Fibroblast of mammary gland (primary cell): ENCODE measurements at regions not wholly inside any gene's neighbourhood (a gene's known extent, or its start where the extent isn't known, plus 50 kb on each side); places are given as distances from the start of the nearest gene placed in this dataset.
"Not testable (repeated sequence)": the region's sequence is repeated elsewhere in the genome, so short reads cannot be mapped to it uniquely, and the experiment has no call there.

Experiments
- DNase-seq: peaks from one replicate; pipeline ENCODE4 v3.0.0-alpha.2; 2010; ENCODE audit warnings: low read depth
- H3K4me3 ChIP-seq: 2 replicates; pipeline ENCODE4 v1.5.1; 2011; ENCODE audit warnings: low read depth, mild to moderate bottlenecking, low read length, moderate library complexity; ENCODE audit not compliant: control insufficient read depth
- TF ChIP-seq, protein P1 (sequence below): conservative IDR thresholded peaks from 2 replicates; pipeline ENCODE4 v1.5.1; 2011; ENCODE audit warnings: low read depth, low read length, inconsistent platforms; ENCODE audit not compliant: control insufficient read depth, insufficient read depth

GRCh38 chr13:109702030-109702597, 84.3 kb downstream of the IRS2 start:
- not testable (repeated sequence) for H3K4me3 ChIP-seq, DNase-seq

DNA sequence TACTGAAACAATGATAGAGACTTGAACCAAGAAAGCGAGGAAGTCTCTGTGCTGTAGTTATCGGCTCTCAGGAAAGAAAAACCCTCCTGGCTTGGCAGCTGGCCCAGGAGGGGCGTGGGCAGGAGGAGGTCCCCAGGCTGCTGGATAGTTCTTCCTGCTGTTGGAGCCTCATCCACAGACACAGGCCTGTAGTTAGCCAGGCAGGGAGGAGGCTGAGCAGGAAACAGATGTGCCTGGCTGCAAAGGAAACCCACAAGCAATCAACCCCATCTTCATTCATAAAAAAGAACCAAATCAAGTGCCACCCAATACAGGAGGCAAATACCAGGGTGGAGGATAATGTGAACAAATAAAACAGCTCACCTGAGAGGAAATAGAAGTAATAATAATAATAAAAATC, 86.2 kb downstream of the IRS2 start:
- TF ChIP-seq, protein P1, sequence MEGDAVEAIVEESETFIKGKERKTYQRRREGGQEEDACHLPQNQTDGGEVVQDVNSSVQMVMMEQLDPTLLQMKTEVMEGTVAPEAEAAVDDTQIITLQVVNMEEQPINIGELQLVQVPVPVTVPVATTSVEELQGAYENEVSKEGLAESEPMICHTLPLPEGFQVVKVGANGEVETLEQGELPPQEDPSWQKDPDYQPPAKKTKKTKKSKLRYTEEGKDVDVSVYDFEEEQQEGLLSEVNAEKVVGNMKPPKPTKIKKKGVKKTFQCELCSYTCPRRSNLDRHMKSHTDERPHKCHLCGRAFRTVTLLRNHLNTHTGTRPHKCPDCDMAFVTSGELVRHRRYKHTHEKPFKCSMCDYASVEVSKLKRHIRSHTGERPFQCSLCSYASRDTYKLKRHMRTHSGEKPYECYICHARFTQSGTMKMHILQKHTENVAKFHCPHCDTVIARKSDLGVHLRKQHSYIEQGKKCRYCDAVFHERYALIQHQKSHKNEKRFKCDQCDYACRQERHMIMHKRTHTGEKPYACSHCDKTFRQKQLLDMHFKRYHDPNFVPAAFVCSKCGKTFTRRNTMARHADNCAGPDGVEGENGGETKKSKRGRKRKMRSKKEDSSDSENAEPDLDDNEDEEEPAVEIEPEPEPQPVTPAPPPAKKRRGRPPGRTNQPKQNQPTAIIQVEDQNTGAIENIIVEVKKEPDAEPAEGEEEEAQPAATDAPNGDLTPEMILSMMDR: no peak
- peak; percentile 80 for DNase-seq
- H3K4me3 ChIP-seq: no peak overlapping the region

GRCh38 chr13:109699628-109700071, 86.7 kb downstream of the IRS2 start:
- TF ChIP-seq, protein P1: no peak
- H3K4me3 ChIP-seq: no peak overlapping the region
- no peak for DNase-seq

DNA sequence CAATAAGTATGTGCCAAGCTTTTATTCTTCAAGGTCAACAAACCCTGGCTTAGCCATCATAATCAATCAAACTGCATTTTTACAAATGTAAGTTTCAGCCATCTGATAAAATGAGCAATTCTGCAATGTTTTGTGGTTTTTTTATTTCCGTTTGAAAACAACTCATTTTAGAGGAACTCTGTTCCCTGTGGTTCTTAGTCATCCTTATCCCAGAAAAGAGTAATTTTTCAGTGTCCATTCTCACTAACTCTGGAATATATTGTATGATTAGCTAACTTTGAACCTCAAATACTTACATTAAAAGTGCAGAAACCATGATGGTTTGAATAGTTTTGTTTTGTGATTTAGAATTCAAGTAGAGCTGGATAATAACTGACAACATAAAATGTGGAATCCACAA, 87.6 kb downstream of the IRS2 start:
- DNase-seq: peak; percentile 85
- no peak overlapping the region for H3K4me3 ChIP-seq
- TF ChIP-seq, protein P1: no peak

- no peak for DNase-seq
- TF ChIP-seq, protein P1: no peak
- H3K4me3 ChIP-seq: no peak overlapping the region
These were observed 88.4 kb downstream of the IRS2 start for GRCh38 chr13:109697936-109698335.

DNA sequence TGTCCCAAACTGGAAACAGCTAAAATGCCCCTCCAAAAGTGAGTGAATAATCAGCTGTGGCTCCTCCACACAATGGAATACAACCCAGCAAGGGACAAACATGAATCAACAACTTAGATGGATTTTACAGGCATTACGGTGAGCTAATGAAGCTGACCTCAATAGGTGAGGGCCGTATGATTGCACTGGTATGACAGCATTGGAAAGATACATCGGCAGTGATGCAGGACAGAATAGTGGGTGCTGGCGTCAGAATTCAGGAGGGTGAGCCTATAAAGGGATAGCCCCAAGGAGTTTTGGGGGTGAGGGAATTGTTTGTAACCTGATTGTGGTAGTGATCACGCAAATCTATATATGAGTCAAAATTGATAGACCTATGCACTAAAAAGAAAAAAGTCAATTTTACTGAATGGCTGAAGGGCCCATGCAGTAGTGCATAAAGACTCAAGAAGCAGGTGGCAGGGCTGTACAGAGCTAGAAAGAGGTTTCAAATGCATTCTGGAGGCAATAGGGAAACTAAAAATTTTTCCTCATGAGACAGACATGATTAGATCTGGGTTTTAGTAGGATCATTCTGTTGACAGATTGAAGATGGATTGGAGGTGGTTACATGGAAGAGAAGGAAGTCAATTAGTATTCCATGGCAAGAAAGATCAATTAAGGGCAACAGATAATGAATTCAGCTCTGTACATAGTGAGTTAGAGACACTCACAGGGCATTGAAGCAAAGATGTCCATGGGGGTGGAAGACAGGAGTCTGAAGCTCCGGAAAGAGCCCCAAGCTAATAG, 90.8 kb downstream of the IRS2 start:
- H3K4me3 ChIP-seq: no peak overlapping the region
- DNase-seq: no peak
- TF ChIP-seq, protein P1: no peak

DNA sequence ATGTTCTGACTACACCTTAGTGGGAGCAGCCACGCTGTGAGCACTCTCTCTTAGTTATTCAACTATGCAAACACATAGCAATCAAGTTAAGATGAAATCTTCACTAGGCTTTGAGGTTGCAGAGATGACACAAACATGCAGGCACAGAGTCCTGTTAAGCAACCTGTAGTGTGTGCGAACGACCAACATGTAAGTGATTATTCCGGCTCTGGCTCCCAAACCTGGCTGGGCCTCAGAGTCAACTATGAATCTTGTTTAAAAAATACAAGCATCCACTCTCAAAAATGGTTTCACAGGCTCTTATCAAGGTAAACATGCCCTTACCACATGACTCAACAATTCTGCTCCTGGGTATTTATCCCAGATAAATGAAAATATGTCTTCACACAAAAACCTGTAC, 91.4 kb downstream of the IRS2 start:
- no peak overlapping the region for H3K4me3 ChIP-seq
- TF ChIP-seq, protein P1: no peak
- DNase-seq: no peak
